SK-N-SH (cell line): ENCODE measurements at regions not wholly inside any gene's neighbourhood (a gene's known extent, or its start where the extent isn't known, plus 50 kb on each side); places are given as distances from the start of the nearest gene placed in this dataset.

ENCODE experiments used
- CTCF ChIA-PET: fragments of 300-600, 350-600 bp; formaldehyde crosslinking; extraction: SDS; loops from one replicate; lab custom pipeline; 2021; lab: Yijun Ruan, JAX
- POLR2A ChIA-PET: fragments of 350-600 bp; sonication (Branson Sonifier 250); formaldehyde crosslinking; extraction: SDS; loops from one replicate; lab custom pipeline; 2020; ENCODE audit warnings: antibody characterized with exemption, inconsistent platforms; lab: Yijun Ruan, JAX
- DNase-seq: peaks from one replicate; pipeline ENCODE4 v3.0.0; 2012
- H2AFZ ChIP-seq: fragments of 200-600 bp; sonication (generic); 2 replicates; pipeline ENCODE4 v1.8.1; 2016; ENCODE audit warnings: antibody characterized with exemption, mild to moderate bottlenecking, low read depth
- H3F3A ChIP-seq: fragments of 200-600 bp; sonication (generic); replicated peaks from 2 replicates; pipeline ENCODE3; 2016; ENCODE audit warnings: antibody characterized with exemption, mild to moderate bottlenecking; ENCODE audit not compliant: insufficient read depth
- H3K27ac ChIP-seq, 2 experiments: fragments of 200-500 bp in 1 of 2; fragments of 200-600 bp in 1 of 2; sonication (Bioruptor generic) in 1 of 2; sonication (generic), shearing (Covaris generic) in 1 of 2; 2 replicates each; pipeline versions ENCODE4 v1.5.1 to v1.6.1; 2014 to 2016; ENCODE audit warnings: low read depth in 2 of 2, inconsistent platforms in 1 of 2, low read length in 1 of 2, mild to moderate bottlenecking in 1 of 2, mixed read lengths in 1 of 2
- H3K27me3 ChIP-seq: fragments of 200-600 bp; sonication (generic), shearing (Covaris generic); 2 replicates; pipeline ENCODE4 v1.6.1; 2016; ENCODE audit warnings: mixed run types; ENCODE audit not compliant: insufficient read depth
- H3K36me3 ChIP-seq, 2 experiments: fragments of 200-500 bp in 1 of 2; fragments of 200-600 bp in 1 of 2; sonication (Bioruptor generic) in 1 of 2; sonication (generic) in 1 of 2; replicated peaks in 1 of 2; 2 replicates each; pipeline versions ENCODE3 to v1.5.1; 2014 to 2016; ENCODE audit warnings: low read length in 1 of 2, mild to moderate bottlenecking in 1 of 2; ENCODE audit not compliant: insufficient read depth in 2 of 2, control insufficient read depth in 1 of 2
- H3K4me1 ChIP-seq, 2 experiments: fragments of 200-500 bp in 1 of 2; fragments of 200-600 bp in 1 of 2; sonication (Bioruptor generic) in 1 of 2; sonication (generic), shearing (Covaris generic) in 1 of 2; 2 replicates each; pipeline versions ENCODE4 v1.5.1 to v1.6.1; 2014 to 2016; ENCODE audit warnings: low read depth in 1 of 2, low read length in 1 of 2, mixed run types in 1 of 2; ENCODE audit not compliant: insufficient read depth in 2 of 2, control insufficient read depth in 1 of 2
- H3K4me2 ChIP-seq: fragments of 200-600 bp; sonication (generic), shearing (Covaris generic); 2 replicates; pipeline ENCODE4 v1.6.1; 2017; ENCODE audit warnings: mixed run types
- H3K4me3 ChIP-seq, 2 experiments: fragments of 200-500 bp in 1 of 2; fragments of 200-600 bp in 1 of 2; sonication (Bioruptor generic) in 1 of 2; sonication (generic), shearing (Covaris generic) in 1 of 2; 2 replicates each; pipeline versions ENCODE4 v1.5.1 to v1.8.1; 2014 to 2016; ENCODE audit warnings: low read depth in 2 of 2, inconsistent platforms in 1 of 2, low read length in 1 of 2, mild to moderate bottlenecking in 1 of 2, mixed read lengths in 1 of 2, moderate library complexity in 1 of 2
- H3K79me2 ChIP-seq: fragments of 200-600 bp; sonication (generic); 2 replicates; pipeline ENCODE4 v1.8.1; 2017; ENCODE audit warnings: mild to moderate bottlenecking; ENCODE audit not compliant: insufficient read depth
- H3K9ac ChIP-seq: fragments of 200-600 bp; sonication (generic); 2 replicates; pipeline ENCODE4 v1.6.1; 2017; ENCODE audit warnings: mixed run types
- H3K9me2 ChIP-seq: fragments of 200-600 bp; sonication (generic); 2 replicates; pipeline ENCODE4 v1.6.1; 2017; ENCODE audit warnings: mixed run types
- H3K9me3 ChIP-seq: fragments of 200-600 bp; sonication (generic); 2 replicates; pipeline ENCODE4 v1.6.1; 2017; ENCODE audit warnings: mixed run types, mild to moderate bottlenecking, moderate library complexity
- H4K20me1 ChIP-seq: fragments of 200-600 bp; sonication (generic); 2 replicates; pipeline ENCODE4 v1.6.1; 2017; ENCODE audit warnings: mild to moderate bottlenecking, mixed run types; ENCODE audit not compliant: insufficient read depth
- CHD2 ChIP-seq: fragments of 150-350 bp; IDR thresholded peaks from 2 replicates; pipeline ENCODE4 v1.6.1; 2018; ENCODE audit warnings: low read length; ENCODE audit not compliant: partially characterized antibody
- EP300 ChIP-seq, 2 experiments: IDR thresholded peaks; 2 replicates each; pipeline versions ENCODE4 v1.4.0 to v1.6.1; 2012; ENCODE audit warnings: borderline replicate concordance in 1 of 2, low read depth in 1 of 2, low read length in 1 of 2
- EZH2phosphoT487 ChIP-seq: fragments of 200-600 bp; sonication (generic); IDR thresholded peaks from 2 replicates; pipeline ENCODE4 v1.6.1; 2017; ENCODE audit warnings: low read depth, mixed run types, mild to moderate bottlenecking, antibody characterized with exemption, moderate library complexity, borderline replicate concordance
- FOXM1 ChIP-seq: IDR thresholded peaks from 2 replicates; pipeline ENCODE4 v1.4.0; 2012; ENCODE audit warnings: low read depth, mild to moderate bottlenecking
- GABPA ChIP-seq: IDR thresholded peaks from 2 replicates; pipeline ENCODE4 v1.4.0; 2012; ENCODE audit warnings: low read depth, mild to moderate bottlenecking
- JUND ChIP-seq: IDR thresholded peaks from 2 replicates; pipeline ENCODE4 v1.4.0; 2012
- MEF2A ChIP-seq: IDR thresholded peaks from 2 replicates; pipeline ENCODE4 v1.4.0; 2012; ENCODE audit warnings: low read depth, borderline replicate concordance
- PBX3 ChIP-seq: IDR thresholded peaks from 2 replicates; pipeline ENCODE4; 2012
- REST ChIP-seq: IDR thresholded peaks from 2 replicates; pipeline ENCODE4 v1.6.1; 2012; ENCODE audit warnings: mild to moderate bottlenecking, low read depth, low read length, moderate library complexity
- RFX5 ChIP-seq: IDR thresholded peaks from 2 replicates; pipeline ENCODE4 v1.6.1; 2012; ENCODE audit warnings: mild to moderate bottlenecking, improper control_type of control experiment, low read length
- TAF1 ChIP-seq: IDR thresholded peaks from 2 replicates; pipeline ENCODE4 v1.6.1; 2012; ENCODE audit warnings: low read depth, mild to moderate bottlenecking, low read length, moderate library complexity, borderline replicate concordance
- TCF12 ChIP-seq: IDR thresholded peaks from 2 replicates; pipeline ENCODE4 v1.4.0; 2012
- YY1 ChIP-seq: IDR thresholded peaks from 2 replicates; pipeline ENCODE4 v1.4.0; 2012; ENCODE audit warnings: low read depth, mild to moderate bottlenecking
- ZBTB33 ChIP-seq: IDR thresholded peaks from 2 replicates; pipeline ENCODE4 v1.4.0; 2012; ENCODE audit warnings: low read depth, borderline replicate concordance
- WGBS: methylation state at CpG from one replicate; pipeline ENCODE4 v1.1.6; 2017; ENCODE audit warnings: low lambda C conversion rate; 5-methylcytosine and 5-hydroxymethylcytosine counted together

GRCh38 chr20:54874718-54875117 is 399.3 kb downstream of the DOK5 start (continued):
- TF ChIP-seq REST (no peak), GABPA (no peak), MEF2A (no peak), TAF1 (no peak)
- TF ChIP-seq, all 33 proteins: peak for 0

DNA sequence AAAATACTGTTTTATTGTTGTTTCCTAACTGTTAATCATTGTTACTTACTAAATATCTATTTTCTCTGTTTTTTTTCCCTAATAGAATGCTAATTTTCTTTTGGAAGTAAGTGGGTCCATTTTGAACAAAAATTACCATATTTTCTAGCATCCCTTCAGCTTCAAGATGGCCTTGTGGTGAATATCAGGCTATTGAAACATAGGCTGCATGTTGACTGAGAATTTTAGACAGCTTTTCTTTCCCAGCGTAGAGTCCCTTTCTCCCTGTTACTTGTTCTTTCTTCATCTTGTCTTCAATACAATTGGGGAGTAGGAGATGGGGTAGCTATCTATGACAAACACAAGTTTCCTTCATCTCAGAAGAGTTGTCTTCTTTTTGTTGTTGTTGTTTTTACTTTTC is 397.0 kb downstream of the DOK5 start:
- Histone ChIP-seq H3K27ac (no peak overlapping the region), H3K4me1 (no peaks in the 10 kb centered on the region), H3K4me3 (no peak overlapping the region), H3K9me2 (no peaks in the 10 kb centered on the region), H3K9me3 (no peaks in the 10 kb centered on the region), H3K36me3 (no peaks in the 10 kb centered on the region)
- CTCF ChIA-PET: no interaction called here
- TF ChIP-seq EZH2phosphoT487: no peak
- TF ChIP-seq PBX3: no peak
- TF ChIP-seq EP300 (IDR thresholded peaks at IDR 0.05; ENCODE audit: borderline replicate concordance in 1 of 2, low read depth in 1 of 2, low read length in 1 of 2): no peak
- TF ChIP-seq TAF1: no peak
- TF ChIP-seq CHD2: no peak
- TF ChIP-seq GABPA: no peak
- no peak for TF ChIP-seq MEF2A
- TF ChIP-seq JUND: no peak
- TF ChIP-seq TCF12: no peak
- TF ChIP-seq FOXM1: no peak
- no peak for TF ChIP-seq YY1
- TF ChIP-seq, all 33 proteins: peak for 0
- Histone ChIP-seq H3K9ac (no peak overlapping the region), H3K27me3 (no peaks in the 10 kb centered on the region), H4K20me1 (no peaks in the 10 kb centered on the region), H3K4me2 (no peak overlapping the region), H3F3A (no peaks in the 10 kb centered on the region), H2AFZ (no peak overlapping the region), H3K79me2 (no peaks in the 10 kb centered on the region)
- 30% methylated on average over 1 of the region's 1 CpG for WGBS
- POLR2A ChIA-PET: no interaction called here
- DNase-seq: no peak

GRCh38 chr20:54869765-54870164 is 394.4 kb downstream of the DOK5 start:
- Histone ChIP-seq H3K36me3 (no peaks in the 10 kb centered on the region), H3K79me2 (no peaks in the 10 kb centered on the region), H4K20me1 (no peaks in the 10 kb centered on the region), H3K9ac (no peak overlapping the region), H3F3A (no peaks in the 10 kb centered on the region), H3K4me1 (no peaks in the 10 kb centered on the region), H3K9me3 (no peaks in the 10 kb centered on the region; the same call in 1 of the 2 replicates), H2AFZ (no peak overlapping the region), H3K4me3 (no peak overlapping the region), H3K9me2 (no peaks in the 10 kb centered on the region), H3K27ac (no peak overlapping the region), H3K4me2 (no peak overlapping the region), H3K27me3 (no peaks in the 10 kb centered on the region)
- 7% methylated on average over 3 of the region's 3 CpGs for WGBS
- POLR2A ChIA-PET: no interaction called here
- TF ChIP-seq PBX3 (no peak), REST (no peak), ZBTB33 (no peak), CHD2 (no peak), RFX5 (no peak)
- CTCF ChIA-PET: no interaction called here
- no peak for DNase-seq
